Calu3 (cell line): ENCODE measurements at regions not wholly inside any gene's neighbourhood (a gene's known extent, or its start where the extent isn't known, plus 50 kb on each side); places are given as distances from the start of the nearest gene placed in this dataset.

Experiments used
- BruUV-seq: library from RNA; stranded (reverse); fragments of 400-500 nt; replicated peaks from 2 replicates; lab custom pipeline; 2021; lab: Mats Ljungman, UMichigan
- CTCF ChIA-PET: fragments of 300-600 bp; sonication (Branson Sonifier 250); formaldehyde crosslinking; loops from one replicate; lab custom pipeline; 2022; ENCODE audit warnings: antibody characterized with exemption; lab: Charles Lee
- DNase-seq: peaks from one replicate; pipeline ENCODE4 v3.0.0; 2022
- H3K27ac Mint-ChIP-seq: one replicate; pipeline ENCODE4 v1.8.0; 2022; ENCODE audit warnings: mixed read lengths; ENCODE audit not compliant: unreplicated experiment
- H3K27me3 Mint-ChIP-seq: one replicate; pipeline ENCODE4 v1.8.0; 2022; ENCODE audit warnings: mixed read lengths; ENCODE audit not compliant: unreplicated experiment
- H3K36me3 Mint-ChIP-seq: one replicate; pipeline ENCODE4 v1.8.0; 2022; ENCODE audit warnings: mild to moderate bottlenecking, moderate library complexity, mixed read lengths; ENCODE audit not compliant: insufficient read depth, unreplicated experiment
- H3K4me1 Mint-ChIP-seq: one replicate; pipeline ENCODE4 v1.8.0; 2022; ENCODE audit warnings: mild to moderate bottlenecking, low read depth, mixed read lengths; ENCODE audit not compliant: unreplicated experiment
- H3K4me3 Mint-ChIP-seq: one replicate; pipeline ENCODE4 v1.8.0; 2022; ENCODE audit warnings: mild to moderate bottlenecking, low read depth, moderate library complexity, mixed read lengths; ENCODE audit not compliant: unreplicated experiment
- H3K9me3 Mint-ChIP-seq: one replicate; pipeline ENCODE4 v1.8.0; 2022; ENCODE audit warnings: low read depth, mixed read lengths; ENCODE audit not compliant: unreplicated experiment
- CTCF ChIP-seq: fragments of 200-600 bp; IDR thresholded peaks from one replicate; pipeline ENCODE4 v1.8.0; 2022; ENCODE audit warnings: antibody characterized with exemption; ENCODE audit not compliant: unreplicated experiment
- intact Hi-C: fragments of 100-400 bp; cut with micrococcal nuclease; formaldehyde crosslinking; loops from one replicate; pipeline ENCODE4 v1.10.0; 2022; ENCODE audit not compliant: unreplicated experiment

- no peaks in the 10 kb centered on the region for H3K4me1 Mint-ChIP-seq
- H3K9me3 Mint-ChIP-seq = peaks cover 23% of the 10 kb centered on the region
- BruUV-seq = no TSS peak
- no peaks in the 10 kb centered on the region for H3K36me3 Mint-ChIP-seq
- H3K27ac Mint-ChIP-seq = no peak overlapping the region
- H3K27me3 Mint-ChIP-seq = no peaks in the 10 kb centered on the region
- CTCF ChIA-PET = no interaction called here
- intact Hi-C loops = no loop called here
- TF ChIP-seq CTCF = no peak
- H3K4me3 Mint-ChIP-seq = no peak overlapping the region
- no peak for DNase-seq
Measured at GRCh38 chr10:1942478-1942877, 205.2 kb upstream of the ADARB2 start.

- DNase-seq = no peak
- no peaks in the 10 kb centered on the region for H3K27me3 Mint-ChIP-seq
- intact Hi-C loops = no loop called here
- H3K27ac Mint-ChIP-seq = no peak overlapping the region
- peaks cover 15% of the 10 kb centered on the region for H3K9me3 Mint-ChIP-seq
- no peaks in the 10 kb centered on the region for H3K4me1 Mint-ChIP-seq
- CTCF ChIA-PET = no interaction called here
- TF ChIP-seq CTCF = no peak
- BruUV-seq = no TSS peak
- no peaks in the 10 kb centered on the region for H3K36me3 Mint-ChIP-seq
- no peak overlapping the region for H3K4me3 Mint-ChIP-seq
Measured at GRCh38 chr10:1939016-1939415, 201.7 kb upstream of the ADARB2 start.

GRCh38 chr10:1938317-1938716 is 201.0 kb upstream of the ADARB2 start:
- CTCF ChIA-PET = no interaction called here
- no TSS peak for BruUV-seq
- peaks cover 12% of the 10 kb centered on the region for H3K9me3 Mint-ChIP-seq

GRCh38 chr10:1935912-1936311 is 198.6 kb upstream of the ADARB2 start:
- Mint-ChIP-seq H3K27ac (no peak overlapping the region), H3K27me3 (no peaks in the 10 kb centered on the region), H3K4me3 (no peak overlapping the region), H3K9me3 (peaks cover 8% of the 10 kb centered on the region), H3K4me1 (no peaks in the 10 kb centered on the region), H3K36me3 (no peaks in the 10 kb centered on the region)
- no peak for DNase-seq
- CTCF ChIA-PET = no interaction called here
- no peak for TF ChIP-seq CTCF
- intact Hi-C loops = no loop called here
- BruUV-seq = no TSS peak

More at GRCh38 chr10:1938317-1938716, 201.0 kb upstream of the ADARB2 start:
- Mint-ChIP-seq H3K4me3 (no peak overlapping the region), H3K4me1 (no peaks in the 10 kb centered on the region), H3K27me3 (no peaks in the 10 kb centered on the region), H3K27ac (no peak overlapping the region), H3K36me3 (no peaks in the 10 kb centered on the region)
- no peak for DNase-seq
- no peak for TF ChIP-seq CTCF
- intact Hi-C loops = no loop called here
